BE2C (cell line): ENCODE measurements at regions not wholly inside any gene's neighbourhood (a gene's known extent, or its start where the extent isn't known, plus 50 kb on each side); places are given as distances from the start of the nearest gene placed in this dataset.
"Not testable (repeated sequence)": the region's sequence is repeated elsewhere in the genome, so short reads cannot be mapped to it uniquely, and the experiment has no call there.

Experiments
- DNase-seq: peaks from one replicate; pipeline ENCODE4 v3.0.0-alpha.2; 2020
- H3K27me3 ChIP-seq: fragments of 250-450 bp; sonication (Bioruptor Pico); 2 replicates; pipeline ENCODE4 v1.5.1; 2020; ENCODE audit warnings: mild to moderate bottlenecking
- H3K36me3 ChIP-seq: fragments of 250-450 bp; sonication (Bioruptor Pico); 2 replicates; pipeline ENCODE4 v1.5.1; 2020; ENCODE audit warnings: mild to moderate bottlenecking
- H3K4me1 ChIP-seq: fragments of 250-450 bp; sonication (Bioruptor Pico); 2 replicates; pipeline ENCODE4 v1.5.1; 2020
- H3K4me3 ChIP-seq: 2 replicates; pipeline ENCODE4 v1.5.1; 2011; ENCODE audit warnings: low read depth, low read length
- H3K9me3 ChIP-seq: fragments of 250-450 bp; sonication (Bioruptor Pico); 2 replicates; pipeline ENCODE4 v1.5.1; 2020
- TF ChIP-seq, protein P1 (sequence below): IDR thresholded peaks from 2 replicates; pipeline ENCODE4 v1.5.1; 2012; ENCODE audit warnings: mild to moderate bottlenecking, low read depth, low read length

DNA sequence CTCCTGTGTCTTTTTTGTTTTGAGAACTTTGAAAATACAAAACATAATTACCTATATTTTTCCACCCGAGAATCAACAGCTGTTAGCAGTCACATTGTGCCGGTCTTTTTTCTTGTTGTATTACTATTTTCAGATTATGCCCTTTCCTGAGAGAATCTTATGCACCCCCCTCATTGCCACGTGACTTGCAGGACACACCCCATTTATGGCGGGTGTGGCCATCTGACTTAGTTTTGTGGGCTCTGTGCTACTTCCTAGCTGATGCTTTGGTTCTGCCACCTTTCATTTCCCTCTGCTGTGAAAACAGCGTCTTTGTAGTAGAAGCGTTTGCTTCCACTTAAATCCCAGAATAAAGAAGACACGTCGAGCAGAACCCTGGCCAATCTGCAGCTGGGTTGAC lies 82.8 kb upstream of the SOX13 start:
- TF ChIP-seq, protein P1, sequence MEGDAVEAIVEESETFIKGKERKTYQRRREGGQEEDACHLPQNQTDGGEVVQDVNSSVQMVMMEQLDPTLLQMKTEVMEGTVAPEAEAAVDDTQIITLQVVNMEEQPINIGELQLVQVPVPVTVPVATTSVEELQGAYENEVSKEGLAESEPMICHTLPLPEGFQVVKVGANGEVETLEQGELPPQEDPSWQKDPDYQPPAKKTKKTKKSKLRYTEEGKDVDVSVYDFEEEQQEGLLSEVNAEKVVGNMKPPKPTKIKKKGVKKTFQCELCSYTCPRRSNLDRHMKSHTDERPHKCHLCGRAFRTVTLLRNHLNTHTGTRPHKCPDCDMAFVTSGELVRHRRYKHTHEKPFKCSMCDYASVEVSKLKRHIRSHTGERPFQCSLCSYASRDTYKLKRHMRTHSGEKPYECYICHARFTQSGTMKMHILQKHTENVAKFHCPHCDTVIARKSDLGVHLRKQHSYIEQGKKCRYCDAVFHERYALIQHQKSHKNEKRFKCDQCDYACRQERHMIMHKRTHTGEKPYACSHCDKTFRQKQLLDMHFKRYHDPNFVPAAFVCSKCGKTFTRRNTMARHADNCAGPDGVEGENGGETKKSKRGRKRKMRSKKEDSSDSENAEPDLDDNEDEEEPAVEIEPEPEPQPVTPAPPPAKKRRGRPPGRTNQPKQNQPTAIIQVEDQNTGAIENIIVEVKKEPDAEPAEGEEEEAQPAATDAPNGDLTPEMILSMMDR, result no peak

DNA sequence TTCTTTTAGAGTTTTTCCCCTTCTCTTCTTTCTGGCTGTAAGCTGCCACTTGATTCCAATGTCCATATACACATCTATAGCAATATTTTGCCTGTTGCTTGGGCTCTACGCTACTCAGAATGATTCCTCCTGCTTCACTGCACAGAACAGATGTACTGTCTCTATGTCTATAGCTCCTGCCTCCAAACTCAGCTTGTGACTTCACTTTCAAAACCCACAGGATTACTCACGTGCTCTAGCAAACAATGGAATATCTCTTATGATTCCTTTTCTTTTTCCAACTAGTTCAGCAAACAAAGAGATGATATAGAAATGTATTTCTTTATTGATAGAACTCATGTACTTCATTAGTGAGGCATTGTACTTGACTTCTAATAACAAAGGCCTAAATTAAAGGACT lies 80.5 kb upstream of the SOX13 start:
- TF ChIP-seq, protein P1, result no peak
- DNase-seq, result no peak
- Histone ChIP-seq H3K27me3 (no peaks in the 10 kb centered on the region), H3K36me3 (no peaks in the 10 kb centered on the region), H3K9me3 (no peaks in the 10 kb centered on the region), H3K4me3 (no peak overlapping the region), H3K4me1 (no peaks in the 10 kb centered on the region)

More for the DNA sequence above, 82.8 kb upstream of the SOX13 start:
- no peaks in the 10 kb centered on the region for H3K9me3 ChIP-seq
- no peaks in the 10 kb centered on the region for H3K27me3 ChIP-seq
- H3K4me1 ChIP-seq, result peaks cover 9% of the 10 kb centered on the region
- no peak overlapping the region for H3K4me3 ChIP-seq
- H3K36me3 ChIP-seq, result no peaks in the 10 kb centered on the region
- no peak for DNase-seq

DNA sequence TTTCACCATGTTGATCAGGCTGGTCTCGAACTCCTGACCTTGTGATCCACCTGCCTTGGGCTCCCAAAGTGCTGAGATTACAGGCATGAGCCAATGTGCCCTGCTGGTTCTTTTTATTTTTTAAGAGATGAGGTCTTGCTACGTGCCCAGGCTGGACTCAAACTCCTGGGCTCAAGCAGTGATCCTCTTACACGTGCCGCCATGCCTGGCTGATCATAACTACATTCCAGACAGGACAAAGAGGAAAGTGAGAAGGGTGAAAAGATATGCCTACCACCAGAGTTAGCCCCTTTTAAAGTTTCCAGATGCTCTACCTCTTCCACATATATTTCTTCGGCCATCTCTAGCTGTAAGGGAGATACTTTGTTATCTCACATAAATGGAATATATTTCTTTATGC lies 79.7 kb upstream of the SOX13 start:
- TF ChIP-seq, protein P1, result no peak
- H3K4me3 ChIP-seq, result no peak overlapping the region
- H3K4me1 ChIP-seq, result no peaks in the 10 kb centered on the region
- no peaks in the 10 kb centered on the region for H3K9me3 ChIP-seq
- no peaks in the 10 kb centered on the region for H3K27me3 ChIP-seq
- no peaks in the 10 kb centered on the region for H3K36me3 ChIP-seq
- no peak for DNase-seq

DNA sequence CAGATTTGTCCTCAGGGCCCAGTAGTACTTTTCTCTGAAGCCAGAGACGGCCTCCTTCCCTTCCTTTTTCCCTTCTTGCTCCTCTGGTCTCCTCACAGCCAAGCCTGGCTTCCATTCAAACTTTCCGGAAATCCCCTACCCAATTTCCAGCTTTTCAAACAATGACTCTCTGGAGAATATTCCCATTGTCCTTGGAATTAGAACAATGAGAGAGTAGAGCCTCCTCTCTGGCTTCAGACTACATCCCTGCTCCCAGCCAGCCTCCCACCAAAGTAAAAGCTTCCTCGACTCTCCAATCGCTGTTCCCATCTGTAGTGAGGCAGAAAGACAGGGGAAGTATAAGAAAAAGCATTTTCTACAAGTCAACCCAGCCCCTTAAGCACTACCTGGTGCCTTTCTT lies 77.7 kb upstream of the SOX13 start:
- TF ChIP-seq, protein P1, result no peak
- H3K4me1 ChIP-seq, result no peaks in the 10 kb centered on the region
- no peak overlapping the region for H3K4me3 ChIP-seq
- H3K9me3 ChIP-seq, result no peaks in the 10 kb centered on the region
- H3K36me3 ChIP-seq, result no peaks in the 10 kb centered on the region
- H3K27me3 ChIP-seq, result no peaks in the 10 kb centered on the region
- no peak for DNase-seq

DNA sequence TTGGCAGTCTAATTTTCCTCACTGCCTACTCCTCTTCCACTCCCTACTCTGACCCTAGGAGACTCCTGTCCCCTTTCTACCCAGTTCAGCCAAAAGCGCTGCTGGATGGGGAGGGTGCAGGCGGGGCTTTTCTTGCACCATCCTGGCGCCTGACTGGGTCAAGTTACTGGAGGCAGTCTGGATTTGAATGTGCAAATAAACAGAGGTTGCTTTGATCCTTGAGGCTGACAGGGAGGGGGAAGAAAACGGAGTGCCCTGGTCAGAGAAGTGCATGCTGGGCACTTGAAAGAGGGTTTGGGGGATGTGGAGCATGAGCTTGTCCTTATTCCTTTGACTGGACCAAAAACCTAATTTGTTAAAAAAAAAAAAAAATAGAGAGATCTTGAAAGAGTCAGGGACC lies 76.8 kb upstream of the SOX13 start:
- Histone ChIP-seq H3K4me3 (no peak overlapping the region), H3K27me3 (no peaks in the 10 kb centered on the region), H3K36me3 (no peaks in the 10 kb centered on the region), H3K4me1 (no peaks in the 10 kb centered on the region), H3K9me3 (no peaks in the 10 kb centered on the region)
- TF ChIP-seq, protein P1, result no peak
- no peak for DNase-seq

DNA sequence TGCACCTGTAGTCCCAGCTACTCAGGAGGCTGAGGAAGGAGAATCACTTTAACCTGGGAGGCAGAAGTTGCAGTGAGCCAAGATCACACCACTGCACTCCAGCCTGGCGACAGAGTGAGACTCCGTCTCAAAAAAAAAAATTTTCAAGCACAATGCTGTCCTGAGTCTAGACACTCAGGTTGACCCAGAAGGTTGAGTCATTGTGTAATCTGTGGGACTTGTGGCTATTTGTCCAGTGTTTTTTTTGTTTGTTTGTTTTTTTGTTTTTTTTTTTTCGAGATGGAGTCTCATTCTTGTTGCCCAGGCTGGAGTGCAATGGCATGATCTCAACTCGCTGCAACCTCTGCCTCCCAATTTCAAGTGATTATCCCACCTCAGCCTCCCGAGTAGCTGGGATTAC lies 74.3 kb upstream of the SOX13 start:
- not testable (repeated sequence) for H3K4me1 ChIP-seq, H3K4me3 ChIP-seq, DNase-seq, H3K36me3 ChIP-seq, H3K9me3 ChIP-seq, H3K27me3 ChIP-seq

DNA sequence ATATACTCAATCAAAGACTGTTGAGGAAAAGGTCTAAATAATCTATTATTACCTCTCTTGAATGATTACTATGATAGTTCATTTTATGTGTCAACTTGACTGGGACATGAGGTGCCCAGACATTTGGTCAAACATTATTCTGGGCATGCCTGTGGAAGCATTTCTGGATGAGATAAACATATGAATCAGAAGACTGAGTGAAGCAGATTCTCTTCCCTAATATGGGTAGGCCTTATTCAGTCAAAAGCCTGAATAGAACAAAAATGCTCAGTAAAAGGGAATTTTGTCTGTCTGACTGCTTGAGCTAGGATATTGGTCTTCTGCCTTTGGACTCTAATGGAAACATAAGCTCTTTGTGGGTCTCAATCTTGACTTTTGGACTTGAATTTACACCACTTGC lies 73.3 kb upstream of the SOX13 start:
- TF ChIP-seq, protein P1, result no peak

More for the DNA sequence above, 73.3 kb upstream of the SOX13 start:
- no peaks in the 10 kb centered on the region for H3K36me3 ChIP-seq
- no peaks in the 10 kb centered on the region for H3K4me1 ChIP-seq
- no peak for DNase-seq
- no peak overlapping the region for H3K4me3 ChIP-seq
- H3K27me3 ChIP-seq, result no peaks in the 10 kb centered on the region
- no peaks in the 10 kb centered on the region for H3K9me3 ChIP-seq
